MCF 10A (cell line): ENCODE measurements at regions not wholly inside any gene's neighbourhood (a gene's known extent, or its start where the extent isn't known, plus 50 kb on each side); places are given as distances from the start of the nearest gene placed in this dataset.
"Not testable (repeated sequence)": the region's sequence is repeated elsewhere in the genome, so short reads cannot be mapped to it uniquely, and the experiment has no call there.

ENCODE experiments used
- BruUV-seq: library from RNA; stranded (reverse); fragments of 400-500 nt; replicated peaks from 2 replicates; lab custom pipeline; 2021; lab: Mats Ljungman, UMichigan
- CTCF ChIA-PET: fragments of 300-600 bp; sonication (Branson Sonifier 250); formaldehyde crosslinking; extraction: SDS; loops from one replicate; lab custom pipeline; 2021; ENCODE audit warnings: antibody characterized with exemption, inconsistent platforms; lab: Yijun Ruan, JAX
- POLR2A ChIA-PET: fragments of 300-600, 350-650 bp; sonication (Branson Sonifier 250); formaldehyde crosslinking; extraction: SDS; loops from one replicate; lab custom pipeline; 2020; ENCODE audit warnings: antibody characterized with exemption, inconsistent platforms; lab: Yijun Ruan, JAX
- DNase-seq: peaks from one replicate; pipeline ENCODE4 v3.0.0-alpha.2; 2018; ENCODE audit not compliant: unreplicated experiment
- H3K27ac Mint-ChIP-seq: one replicate; pipeline ENCODE4 v1.8.0; 2022; ENCODE audit warnings: mild to moderate bottlenecking, low read depth, mixed read lengths; ENCODE audit not compliant: unreplicated experiment
- H3K27me3 Mint-ChIP-seq: one replicate; pipeline ENCODE4 v1.8.0; 2022; ENCODE audit warnings: mixed read lengths; ENCODE audit not compliant: insufficient read depth, unreplicated experiment
- H3K36me3 Mint-ChIP-seq: one replicate; pipeline ENCODE4 v1.8.0; 2022; ENCODE audit warnings: mild to moderate bottlenecking, moderate library complexity, mixed read lengths; ENCODE audit not compliant: insufficient read depth, unreplicated experiment
- H3K4me1 Mint-ChIP-seq: one replicate; pipeline ENCODE4 v1.8.0; 2022; ENCODE audit warnings: mixed read lengths; ENCODE audit not compliant: insufficient read depth, unreplicated experiment
- H3K4me3 Mint-ChIP-seq: one replicate; pipeline ENCODE4 v1.8.0; 2022; ENCODE audit warnings: mild to moderate bottlenecking, moderate library complexity, mixed read lengths; ENCODE audit not compliant: unreplicated experiment
- H3K9me3 Mint-ChIP-seq: one replicate; pipeline ENCODE4 v1.8.0; 2022; ENCODE audit warnings: mixed read lengths; ENCODE audit not compliant: unreplicated experiment
- CTCF ChIP-seq: fragments of 200-600 bp; IDR thresholded peaks from one replicate; pipeline ENCODE4 v1.8.0; 2022; ENCODE audit warnings: antibody characterized with exemption, mild to moderate bottlenecking; ENCODE audit not compliant: unreplicated experiment
- intact Hi-C: fragments of 100-400 bp; cut with micrococcal nuclease; formaldehyde crosslinking; loops from 2 replicates; pipeline ENCODE4 v1.14.1; 2022

GRCh38 chr10:9268176-9268575, 1213.7 kb downstream of the GATA3 start:
- Mint-ChIP-seq H3K4me3 (no peak overlapping the region), H3K27ac (no peak overlapping the region), H3K36me3 (no peaks in the 10 kb centered on the region), H3K27me3 (no peaks in the 10 kb centered on the region), H3K9me3 (no peaks in the 10 kb centered on the region), H3K4me1 (no peaks in the 10 kb centered on the region)
- intact Hi-C loops = no loop called here
- DNase-seq = peak; percentile 48
- TF ChIP-seq CTCF = no peak
- BruUV-seq = no TSS peak
- POLR2A ChIA-PET = no interaction called here
- CTCF ChIA-PET = no interaction called here

GRCh38 chr10:9273126-9273833, 1218.8 kb downstream of the GATA3 start:
- H3K27me3 Mint-ChIP-seq, H3K9me3 Mint-ChIP-seq, CTCF ChIA-PET, H3K27ac Mint-ChIP-seq, H3K4me3 Mint-ChIP-seq, POLR2A ChIA-PET, H3K36me3 Mint-ChIP-seq, intact Hi-C loops, DNase-seq, BruUV-seq, H3K4me1 Mint-ChIP-seq: not testable (repeated sequence)

GRCh38 chr10:9274206-9274755, 1219.8 kb downstream of the GATA3 start:
- ChIA-PET CTCF (no interaction called here), POLR2A (no interaction called here)
- Mint-ChIP-seq H3K4me1 (no peaks in the 10 kb centered on the region), H3K27ac (no peak overlapping the region), H3K27me3 (no peaks in the 10 kb centered on the region), H3K9me3 (no peaks in the 10 kb centered on the region), H3K4me3 (no peak overlapping the region), H3K36me3 (no peaks in the 10 kb centered on the region)
- BruUV-seq = no TSS peak
- DNase-seq = no peak
- intact Hi-C loops = no loop called here
- no peak for TF ChIP-seq CTCF

GRCh38 chr10:9275861-9276260, 1221.4 kb downstream of the GATA3 start:
- Mint-ChIP-seq H3K4me3 (no peak overlapping the region), H3K4me1 (no peaks in the 10 kb centered on the region), H3K36me3 (no peaks in the 10 kb centered on the region), H3K9me3 (peaks cover 5% of the 10 kb centered on the region), H3K27me3 (no peaks in the 10 kb centered on the region), H3K27ac (no peak overlapping the region)
- TF ChIP-seq CTCF = no peak
- no TSS peak for BruUV-seq
- intact Hi-C loops = no loop called here
- POLR2A ChIA-PET = no interaction called here
- DNase-seq = no peak
- CTCF ChIA-PET = interaction anchor here (1.2 kb wide), 1 partner anchor 9 kb away, joined by 3 read pairs; no protein-coding TSS in a partner anchor
